IMR-90 (cell line): ENCODE measurements at regions not wholly inside any gene's neighbourhood (a gene's known extent, or its start where the extent isn't known, plus 50 kb on each side); places are given as distances from the start of the nearest gene placed in this dataset.

Experiments used
- ATAC-seq: fragments of 200-7000 bp; cut with Tn5 transposase; 2 replicates; pipeline ENCODE4 v1.9.1; 2020; ENCODE audit warnings: low read depth, mild to moderate bottlenecking, moderate library complexity
- BruUV-seq: library from RNA; stranded (reverse); fragments of 400-500 nt; replicated peaks from 2 replicates; lab custom pipeline; 2021; lab: Mats Ljungman, UMichigan
- CTCF ChIA-PET: fragments of 300-600 bp; formaldehyde crosslinking; extraction: SDS; loops from one replicate; lab custom pipeline; 2021; ENCODE audit warnings: antibody characterized with exemption; lab: Yijun Ruan, JAX
- POLR2A ChIA-PET: fragments of 300-600 bp; sonication (Branson Sonifier 250); formaldehyde crosslinking; loops from one replicate; lab custom pipeline; 2022; ENCODE audit warnings: antibody characterized with exemption; ENCODE audit not compliant: unreplicated experiment; lab: Charles Lee
- DNase-seq: peaks from one replicate; pipeline ENCODE4 v3.0.0; 2013
- H2AFZ ChIP-seq: replicated peaks from 2 replicates; pipeline ENCODE3; 2013; ENCODE audit warnings: low read length, mild to moderate bottlenecking; ENCODE audit not compliant: poor library complexity
- H2AK5ac ChIP-seq: 2 replicates; pipeline ENCODE4 v1.6.1; 2013; ENCODE audit warnings: low read depth, low read length, inconsistent platforms
- H2AK9ac ChIP-seq: replicated peaks from 2 replicates; pipeline ENCODE3; 2013; ENCODE audit warnings: mild to moderate bottlenecking, low read depth, low read length, moderate library complexity; ENCODE audit not compliant: poor library complexity
- H2BK120ac ChIP-seq: 2 replicates; pipeline ENCODE4 v1.6.1; 2013; ENCODE audit warnings: low read depth, low read length, inconsistent platforms
- H2BK15ac ChIP-seq: 3 replicates; pipeline ENCODE4 v1.6.1; 2013; ENCODE audit warnings: low read depth, low read length, inconsistent platforms
- H2BK20ac ChIP-seq: 2 replicates; pipeline ENCODE4 v1.6.1; 2013; ENCODE audit warnings: low read depth, mild to moderate bottlenecking, inconsistent platforms, low read length, moderate library complexity
- H2BK5ac ChIP-seq: 2 replicates; pipeline ENCODE4 v1.6.1; 2013; ENCODE audit warnings: mild to moderate bottlenecking, low read depth, low read length, inconsistent platforms; ENCODE audit not compliant: poor library complexity, severe bottlenecking
- H3K14ac ChIP-seq: replicated peaks from 2 replicates; pipeline ENCODE4 v1.6.1; 2013; ENCODE audit warnings: low read depth, low read length, inconsistent platforms
- H3K18ac ChIP-seq: 2 replicates; pipeline ENCODE4 v1.6.1; 2013; ENCODE audit warnings: low read depth, low read length, control low read depth
- H3K23ac ChIP-seq: 2 replicates; pipeline ENCODE4 v1.6.1; 2013; ENCODE audit warnings: low read depth, low read length, inconsistent platforms
- H3K27ac ChIP-seq: 2 replicates; pipeline ENCODE4 v1.5.1; 2013; ENCODE audit warnings: mild to moderate bottlenecking, control low read depth, low read length; ENCODE audit not compliant: insufficient read depth
- H3K27me3 ChIP-seq: 2 replicates; pipeline ENCODE4 v1.6.1; 2013; ENCODE audit warnings: low read length; ENCODE audit not compliant: control insufficient read depth, insufficient read depth
- H3K36me3 ChIP-seq: 2 replicates; pipeline ENCODE4 v1.6.1; 2013; ENCODE audit warnings: low read length, mixed read lengths; ENCODE audit not compliant: control insufficient read depth, insufficient read depth
- H3K4ac ChIP-seq: 2 replicates; pipeline ENCODE4 v1.6.1; 2013; ENCODE audit warnings: low read depth, low read length, inconsistent platforms
- H3K4me1 ChIP-seq: 2 replicates; pipeline ENCODE4 v1.6.1; 2013; ENCODE audit warnings: low read length, mixed read lengths; ENCODE audit not compliant: control insufficient read depth, insufficient read depth
- H3K4me2 ChIP-seq: 2 replicates; pipeline ENCODE4 v1.6.1; 2013; ENCODE audit warnings: low read depth, mild to moderate bottlenecking, control low read depth, low read length, moderate library complexity
- H3K4me3 ChIP-seq: 2 replicates; pipeline ENCODE4 v1.5.1; 2013; ENCODE audit warnings: low read depth, mild to moderate bottlenecking, control low read depth, low read length, moderate library complexity; ENCODE audit not compliant: insufficient read depth
- H3K56ac ChIP-seq: 2 replicates; pipeline ENCODE4 v1.6.1; 2013; ENCODE audit warnings: low read length, inconsistent platforms; ENCODE audit not compliant: insufficient read depth; ENCODE audit errors: extremely low read depth
- H3K79me1 ChIP-seq, 2 experiments: 2 replicates each; pipeline ENCODE4 v1.6.1; 2013; ENCODE audit warnings: low read length in 2 of 2, inconsistent platforms in 1 of 2, low read depth in 1 of 2
- H3K9ac ChIP-seq: 2 replicates; pipeline ENCODE4 v1.6.1; 2013; ENCODE audit warnings: low read depth, low read length, control low read depth
- H3K9me1 ChIP-seq: 2 replicates; pipeline ENCODE4 v1.6.1; 2013; ENCODE audit warnings: low read length, inconsistent platforms; ENCODE audit not compliant: insufficient read depth
- H3K9me3 ChIP-seq: 2 replicates; pipeline ENCODE4 v1.6.1; 2013; ENCODE audit warnings: low read length; ENCODE audit not compliant: control insufficient read depth, insufficient read depth
- H4K20me1 ChIP-seq: 2 replicates; pipeline ENCODE4 v1.6.1; 2013; ENCODE audit warnings: low read length, inconsistent platforms; ENCODE audit not compliant: insufficient read depth
- H4K5ac ChIP-seq: 2 replicates; pipeline ENCODE4 v1.6.1; 2013; ENCODE audit warnings: mild to moderate bottlenecking, low read depth, low read length, control low read depth
- H4K8ac ChIP-seq, 2 experiments: 2 replicates each; pipeline ENCODE4 v1.6.1; 2013; ENCODE audit warnings: low read depth in 2 of 2, low read length in 2 of 2, control low read depth in 1 of 2, inconsistent platforms in 1 of 2
- H4K91ac ChIP-seq: 2 replicates; pipeline ENCODE4 v1.6.1; 2013; ENCODE audit warnings: low read depth, low read length, inconsistent platforms; ENCODE audit not compliant: insufficient read depth
- CEBPB ChIP-seq: IDR thresholded peaks from 2 replicates; pipeline ENCODE4 v1.6.1; 2012; ENCODE audit warnings: low read depth, low read length, improper control_type of control experiment
- MAFK ChIP-seq: IDR thresholded peaks from 2 replicates; pipeline ENCODE4 v1.6.1; 2012; ENCODE audit warnings: low read depth, low read length, improper control_type of control experiment
- MAZ ChIP-seq: IDR thresholded peaks from 2 replicates; pipeline ENCODE4 v1.6.1; 2012; ENCODE audit warnings: low read depth, mild to moderate bottlenecking, low read length, improper control_type of control experiment, moderate library complexity, borderline replicate concordance
- RCOR1 ChIP-seq: IDR thresholded peaks from 2 replicates; pipeline ENCODE4 v1.6.1; 2012; ENCODE audit warnings: mild to moderate bottlenecking, low read length, improper control_type of control experiment; ENCODE audit not compliant: insufficient replicate concordance
- WGBS, 2 experiments: methylation state at CpG; one replicate each; pipeline versions ENCODE4 v1.1.5 to v1.1.7; 2013; ENCODE audit warnings: missing lambda C conversion rate in 2 of 2; ENCODE audit not compliant: insufficient read length in 1 of 2; ENCODE audit errors: extremely low coverage in 2 of 2; 5-methylcytosine and 5-hydroxymethylcytosine counted together
- dilution Hi-C: fragments of 300-500 bp; cut with HindIII; formaldehyde crosslinking; loops from one replicate; pipeline ENCODE4 v1.14.3; 2018; ENCODE audit warnings: low sequenced_read_pairs; ENCODE audit not compliant: unreplicated experiment
- in situ Hi-C: fragments of 300-500 bp; cut with MboI; formaldehyde crosslinking; loops from 3 replicates; pipeline ENCODE4 v1.14.3; 2019; ENCODE audit warnings: low sequenced_read_pairs, inconsistent platforms, mixed read lengths
- intact Hi-C: fragments of 100-400 bp; cut with micrococcal nuclease; formaldehyde crosslinking; loops from 2 replicates; pipeline ENCODE4 v1.10.0; 2022

DNA sequence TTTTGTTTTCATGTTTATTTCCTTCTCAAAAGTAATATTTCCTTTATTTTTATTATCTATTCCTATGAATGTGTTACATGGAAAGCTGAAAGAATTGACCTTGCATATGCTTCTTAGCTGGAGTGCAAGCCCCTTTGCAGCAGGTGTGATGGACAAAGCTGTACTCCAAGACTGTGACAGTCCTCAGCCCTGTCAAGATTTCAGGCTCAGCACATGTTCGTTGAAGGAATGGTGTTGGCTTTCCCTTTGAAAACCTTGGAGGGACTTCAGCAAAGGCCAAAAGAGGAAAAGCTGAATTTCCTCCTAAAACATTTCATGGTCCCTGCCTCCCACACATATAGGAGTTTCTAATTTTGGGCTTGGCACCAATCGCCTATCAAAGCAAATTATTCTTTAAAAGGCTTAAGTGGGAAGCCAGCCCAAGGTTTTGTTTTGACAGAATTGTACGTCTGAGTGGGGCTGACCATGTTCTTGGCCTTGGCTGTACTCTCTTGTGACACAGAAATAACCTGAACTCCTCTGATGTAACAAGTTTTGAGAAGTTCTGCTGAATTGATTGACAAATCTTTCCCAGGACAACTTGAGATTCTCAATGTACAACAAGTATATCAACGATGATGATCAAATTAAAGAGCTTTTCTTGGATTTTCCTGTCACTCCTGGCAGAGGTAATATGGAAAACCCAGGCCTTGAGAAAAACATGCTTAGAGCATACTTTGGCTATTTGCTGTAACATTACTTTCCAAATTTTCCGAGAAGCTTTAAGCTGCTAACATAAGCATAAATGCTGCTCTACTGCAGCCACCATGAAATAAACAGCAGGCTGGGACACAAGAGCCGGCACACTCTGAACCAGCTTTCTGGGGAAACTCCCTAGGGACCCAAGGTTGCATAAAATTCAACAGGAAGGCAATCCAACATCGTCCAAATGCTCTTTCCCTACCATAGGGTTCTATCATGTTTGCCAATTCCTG, 135.7 kb upstream of the ZNF648 start (continued):
- no peak for TF ChIP-seq MAFK

DNA sequence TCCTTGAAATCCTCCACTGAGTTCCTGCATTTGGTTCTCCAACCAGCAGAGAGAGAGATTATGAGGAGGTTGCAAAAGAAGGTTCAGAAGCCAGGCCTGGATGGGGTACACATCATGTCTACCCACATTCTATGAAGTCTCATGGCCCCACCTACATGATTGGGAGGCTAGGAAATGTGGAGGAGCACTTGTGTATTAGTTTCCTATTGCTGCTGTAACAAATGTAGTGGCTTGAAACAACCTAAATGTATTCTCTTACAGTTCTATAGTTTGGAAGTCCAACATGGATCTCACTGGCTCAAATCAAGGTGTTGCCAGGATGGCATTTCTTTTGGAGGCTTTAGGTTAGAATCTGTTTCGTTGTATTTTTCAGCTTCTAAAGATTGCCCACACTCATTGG, 134.2 kb upstream of the ZNF648 start:
- DNase-seq (no peak), ATAC-seq (no peak)
- no peak overlapping the region for H3K14ac ChIP-seq
- H2BK15ac ChIP-seq, result no peak overlapping the region
- no peak overlapping the region for H4K5ac ChIP-seq
- H2BK120ac ChIP-seq, result no peak overlapping the region
- no peak overlapping the region for H3K9ac ChIP-seq
- ChIA-PET CTCF (no interaction called here), POLR2A (no interaction called here)
- H3K4me2 ChIP-seq, result no peak overlapping the region
- BruUV-seq, result no TSS peak
- no peak overlapping the region for H3K18ac ChIP-seq
- H3K56ac ChIP-seq, result no peak overlapping the region
- no peak overlapping the region for H3K4ac ChIP-seq
- no peak overlapping the region for H2AFZ ChIP-seq
- H2AK9ac ChIP-seq, result no peak overlapping the region
- H4K91ac ChIP-seq, result no peak overlapping the region
- TF ChIP-seq MAZ (no peak), CEBPB (no peak), RCOR1 (no peak), MAFK (no peak)
- no peaks in the 10 kb centered on the region for H3K27me3 ChIP-seq
- no peak overlapping the region for H3K27ac ChIP-seq
- H2BK20ac ChIP-seq, result no peak overlapping the region
- in situ Hi-C loops, result no loop called here
- dilution Hi-C loops, result no loop called here
- WGBS, 2 experiments, result no CpG with 5 or more reads among the region's 1 CpG
- no peak overlapping the region for H3K23ac ChIP-seq
- H2BK5ac ChIP-seq, result no peak overlapping the region
- intact Hi-C loops, result no loop called here
- no peak overlapping the region for H2AK5ac ChIP-seq
- H4K8ac ChIP-seq, result no peak overlapping the region
- no peaks in the 10 kb centered on the region for H3K4me1 ChIP-seq
- no peaks in the 10 kb centered on the region for H3K9me1 ChIP-seq
- H3K36me3 ChIP-seq, result no peaks in the 10 kb centered on the region
- H3K9me3 ChIP-seq, result no peaks in the 10 kb centered on the region
- no peak overlapping the region for H3K4me3 ChIP-seq
- H3K79me1 ChIP-seq, result no peaks in the 10 kb centered on the region
- H4K20me1 ChIP-seq, result no peaks in the 10 kb centered on the region
